Omental fat pad (tissue), 3 donors: ENCODE measurements at regions not wholly inside any gene's neighbourhood (a gene's known extent, or its start where the extent isn't known, plus 50 kb on each side); places are given as distances from the start of the nearest gene placed in this dataset.

Experiments used
- ATAC-seq: fragments of 150-250 bp; one replicate; pipeline ENCODE4 v1.9.1; 2016; ENCODE audit warnings: mild to moderate bottlenecking, moderate library complexity; ENCODE audit not compliant: low FRiP score
- DNase-seq: peaks from one replicate; pipeline ENCODE4 v3.0.0-alpha.2; 2019; ENCODE audit warnings: low spot score
- CTCF ChIP-seq, 3 donors: fragments of 450-650 bp; IDR thresholded peaks; one replicate each; pipeline ENCODE4 v1.5.1; 2016 to 2017; ENCODE audit warnings: antibody characterized with exemption in 3 of 3, mild to moderate bottlenecking in 3 of 3, moderate library complexity in 2 of 3

- no peak for TF ChIP-seq CTCF (IDR thresholded peaks at IDR 0.05)
- ATAC-seq (no peak), DNase-seq (no peak)
Measured at GRCh38 chr9:81874931-81875330, 53.3 kb upstream of the SPATA31D4 start.

GRCh38 chr9:81877047-81877446 lies 51.2 kb upstream of the SPATA31D4 start:
- ATAC-seq (no peak), DNase-seq (no peak)
- no peak for TF ChIP-seq CTCF (IDR thresholded peaks at IDR 0.05)
